ENCODE measurements at regions not wholly inside any gene's neighbourhood (a gene's known extent, or its start where the extent isn't known, plus 50 kb on each side); places are given as distances from the start of the nearest gene placed in this dataset.
A peak's percentile ranks its signal among the peaks of the same experiment; 100 is the strongest.

DNA sequence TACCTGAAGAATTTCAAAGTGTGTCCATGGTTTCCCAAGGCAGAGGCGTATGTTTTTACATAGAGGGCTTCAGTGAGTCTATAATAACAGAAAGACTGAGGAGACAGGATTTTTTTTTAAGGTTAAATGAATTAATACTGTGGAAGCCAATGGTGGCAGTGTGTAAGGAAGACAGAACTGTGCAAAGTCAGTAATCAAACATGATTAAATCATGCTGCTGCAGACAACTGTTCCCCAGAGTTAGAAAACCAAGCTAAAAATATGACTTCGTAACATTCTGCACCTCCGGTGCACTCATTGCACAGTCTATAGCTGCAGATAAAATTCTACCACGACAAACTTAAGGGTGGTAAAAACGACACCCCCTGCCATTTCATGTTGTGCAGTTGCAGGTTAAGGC, 309.6 kb upstream of the TRIB2 start:
- Mint-ChIP-seq H3K27me3 (peaks cover 7 to 12% of the 10 kb centered on the region in 2 donors), H3K4me3 (no peak overlapping the region), H3K4me1 (ENCODE audit: low read depth in 2 of 2) (peaks cover 0 to 5% of the 10 kb centered on the region in 2 donors), H3K9me3 (no peaks in the 10 kb centered on the region), H3K36me3 (peaks cover 2% of the 10 kb centered on the region), H3K27ac (no peak overlapping the region)
- DNase-seq (ENCODE audit: low spot score), result no peak
- no peak for ATAC-seq

DNA sequence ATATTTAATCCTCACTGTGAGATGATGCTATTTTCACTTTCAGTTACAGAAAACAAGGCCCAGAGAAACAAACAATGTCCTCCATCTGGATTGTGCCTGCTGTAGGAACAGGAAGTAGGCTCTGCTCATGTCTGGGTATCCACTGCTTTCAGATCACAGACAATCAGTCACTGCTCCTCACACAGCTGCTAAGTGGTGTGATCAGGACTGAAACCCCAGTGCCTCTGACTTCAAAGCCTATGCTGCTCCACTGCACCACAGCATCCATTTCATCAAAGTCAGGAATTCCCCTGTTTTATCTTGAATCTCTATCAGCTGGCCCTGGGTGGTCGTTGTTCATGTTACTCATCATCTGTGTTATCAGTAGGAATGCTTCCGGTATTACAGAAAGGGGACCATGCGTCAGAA, 303.8 kb upstream of the TRIB2 start:
- Mint-ChIP-seq H3K9me3 (no peaks in the 10 kb centered on the region), H3K27ac (peak overlapping the region; percentile 20 to 40), H3K36me3 (no peaks in the 10 kb centered on the region), H3K4me3 (no peak overlapping the region), H3K27me3 (peaks cover 0 to 3% of the 10 kb centered on the region in 2 donors), H3K4me1 (ENCODE audit: low read depth in 2 of 2) (peaks cover 19 to 21% of the 10 kb centered on the region in 2 donors)
- ATAC-seq, result peak; percentile 60 to 82
- DNase-seq (ENCODE audit: low spot score), result no peak

DNA sequence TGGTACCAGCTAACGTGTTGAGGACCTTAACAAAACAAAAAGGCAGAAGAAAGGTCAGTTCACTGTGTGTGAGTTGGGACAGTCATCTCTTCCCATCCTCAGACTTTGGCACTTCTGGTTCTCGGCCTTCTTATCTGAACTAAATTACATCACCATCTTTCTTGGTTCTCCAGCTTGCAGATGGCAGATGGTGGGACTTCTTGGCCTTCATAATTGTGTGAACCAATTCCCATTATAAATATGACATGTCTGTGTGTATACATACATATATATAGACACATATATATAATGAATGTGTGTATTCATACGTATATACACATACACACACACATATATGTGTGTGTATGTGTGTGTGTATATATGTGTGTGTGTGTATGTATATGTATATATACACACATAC, 301.2 kb upstream of the TRIB2 start:
- no peaks in the 10 kb centered on the region for H3K36me3 Mint-ChIP-seq
- no peaks in the 10 kb centered on the region for H3K9me3 Mint-ChIP-seq
- H3K4me3 Mint-ChIP-seq, result no peak overlapping the region
- no peaks in the 10 kb centered on the region for H3K27me3 Mint-ChIP-seq
- H3K4me1 Mint-ChIP-seq (ENCODE audit: low read depth in 2 of 2), result peaks cover 21% of the 10 kb centered on the region in 2 donors
- DNase-seq (ENCODE audit: low spot score) (no peak), ATAC-seq (no peak)
- H3K27ac Mint-ChIP-seq, result no peak overlapping the region

DNA sequence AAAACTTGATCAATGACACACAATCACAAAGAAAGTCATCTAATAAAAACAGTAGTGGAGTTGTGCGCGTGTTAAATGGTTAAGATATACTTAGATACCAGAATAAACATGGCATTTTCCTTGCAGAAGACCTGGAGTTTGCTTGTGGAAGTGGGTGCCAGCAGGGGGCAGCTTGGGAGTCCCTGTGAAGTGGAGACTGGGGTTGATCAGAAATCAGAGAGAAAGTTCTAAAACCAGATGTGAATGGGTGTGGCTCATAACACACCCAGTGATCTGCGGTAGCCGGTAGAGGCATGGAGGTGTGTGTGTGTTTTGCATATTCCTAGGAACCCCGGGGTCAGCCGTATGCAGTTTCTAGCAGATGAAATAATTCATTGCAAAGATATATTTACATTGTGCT, 300.1 kb upstream of the TRIB2 start:
- H3K4me3 Mint-ChIP-seq, result no peak overlapping the region
- ATAC-seq (peak in 1 of 2 donors; percentile 65), DNase-seq (ENCODE audit: low spot score) (no peak)
- H3K27me3 Mint-ChIP-seq, result no peaks in the 10 kb centered on the region
- peaks cover 21% of the 10 kb centered on the region in 2 donors for H3K4me1 Mint-ChIP-seq (ENCODE audit: low read depth in 2 of 2)
- H3K9me3 Mint-ChIP-seq, result no peaks in the 10 kb centered on the region
- no peak overlapping the region for H3K27ac Mint-ChIP-seq
- no peaks in the 10 kb centered on the region for H3K36me3 Mint-ChIP-seq

DNA sequence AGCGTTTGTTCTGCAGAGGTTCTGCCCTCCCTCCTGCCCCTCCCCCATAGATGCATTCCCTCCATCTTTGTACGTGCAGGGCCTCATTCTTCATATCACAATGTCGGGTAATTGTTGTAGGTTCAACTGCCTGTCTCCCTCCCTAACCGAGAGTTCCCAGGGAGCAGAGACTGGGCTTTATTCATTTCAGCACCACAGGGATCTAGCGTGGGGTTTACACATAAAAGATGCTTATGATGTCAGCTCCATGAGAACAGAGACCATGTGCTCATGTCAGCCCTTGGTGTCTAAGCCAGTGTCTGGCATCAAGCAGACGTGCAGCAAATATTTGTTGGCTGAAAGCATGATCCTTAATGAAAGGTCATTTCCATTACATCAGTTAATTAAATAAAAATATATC, 298.9 kb upstream of the TRIB2 start:
- H3K4me3 Mint-ChIP-seq, result no peak overlapping the region
- DNase-seq (ENCODE audit: low spot score), result no peak

DNA sequence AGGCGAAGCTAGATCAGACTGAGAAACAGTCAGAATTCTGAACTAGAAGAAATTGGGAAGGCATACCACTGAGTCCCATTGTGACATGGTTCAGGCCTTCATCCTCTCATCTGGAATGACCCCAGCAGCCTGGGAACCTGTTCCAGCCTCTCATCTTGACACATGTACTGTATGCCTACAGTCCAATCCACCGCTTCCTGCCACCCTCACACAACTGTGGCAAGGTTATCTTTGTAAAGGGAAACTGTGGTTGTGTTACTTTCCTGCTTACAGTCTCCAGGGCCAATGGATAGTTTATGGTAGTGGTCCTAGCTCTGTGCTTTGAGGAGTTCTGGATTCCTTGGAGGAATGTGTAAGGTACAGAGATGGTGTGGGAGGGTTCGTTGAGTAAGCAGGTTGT, 296.9 kb upstream of the TRIB2 start:
- no peaks in the 10 kb centered on the region for H3K27me3 Mint-ChIP-seq
- DNase-seq (ENCODE audit: low spot score), result no peak
- H3K9me3 Mint-ChIP-seq, result no peaks in the 10 kb centered on the region
- no peak overlapping the region for H3K4me3 Mint-ChIP-seq
- H3K4me1 Mint-ChIP-seq (ENCODE audit: low read depth in 2 of 2), result peaks cover 11 to 14% of the 10 kb centered on the region in 2 donors
- ATAC-seq, result no peak
- no peaks in the 10 kb centered on the region for H3K36me3 Mint-ChIP-seq
- no peak overlapping the region for H3K27ac Mint-ChIP-seq

More for the DNA sequence above, 298.9 kb upstream of the TRIB2 start:
- no peaks in the 10 kb centered on the region for H3K36me3 Mint-ChIP-seq
- H3K27ac Mint-ChIP-seq, result no peak overlapping the region
- peaks cover 16 to 18% of the 10 kb centered on the region in 2 donors for H3K4me1 Mint-ChIP-seq (ENCODE audit: low read depth in 2 of 2)
- H3K27me3 Mint-ChIP-seq, result no peaks in the 10 kb centered on the region
- no peaks in the 10 kb centered on the region for H3K9me3 Mint-ChIP-seq
- ATAC-seq, result no peak

DNA sequence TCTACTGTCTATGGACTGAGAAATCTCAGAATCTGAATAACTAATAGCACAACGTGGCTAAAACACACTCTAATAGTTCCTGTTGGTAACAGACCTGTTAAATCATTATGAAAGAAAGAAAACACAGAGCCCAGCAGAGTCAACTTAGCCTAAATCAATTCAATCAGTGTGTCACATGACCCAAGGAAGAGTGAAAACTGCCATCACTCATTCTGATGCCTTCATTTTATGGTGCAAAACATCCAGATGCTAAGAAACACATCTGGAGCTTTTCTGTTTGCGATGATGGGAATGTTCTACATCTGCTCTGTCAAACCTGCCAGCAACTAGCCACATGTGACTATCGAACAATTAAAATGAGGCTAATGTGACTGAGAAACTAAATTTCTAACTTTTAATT, 295.7 kb upstream of the TRIB2 start:
- Mint-ChIP-seq H3K4me3 (no peak overlapping the region), H3K27me3 (no peaks in the 10 kb centered on the region), H3K4me1 (ENCODE audit: low read depth in 2 of 2) (peaks cover 11% of the 10 kb centered on the region in 2 donors), H3K9me3 (no peaks in the 10 kb centered on the region), H3K36me3 (no peaks in the 10 kb centered on the region), H3K27ac (no peak overlapping the region)
- DNase-seq (ENCODE audit: low spot score) (no peak), ATAC-seq (no peak)

DNA sequence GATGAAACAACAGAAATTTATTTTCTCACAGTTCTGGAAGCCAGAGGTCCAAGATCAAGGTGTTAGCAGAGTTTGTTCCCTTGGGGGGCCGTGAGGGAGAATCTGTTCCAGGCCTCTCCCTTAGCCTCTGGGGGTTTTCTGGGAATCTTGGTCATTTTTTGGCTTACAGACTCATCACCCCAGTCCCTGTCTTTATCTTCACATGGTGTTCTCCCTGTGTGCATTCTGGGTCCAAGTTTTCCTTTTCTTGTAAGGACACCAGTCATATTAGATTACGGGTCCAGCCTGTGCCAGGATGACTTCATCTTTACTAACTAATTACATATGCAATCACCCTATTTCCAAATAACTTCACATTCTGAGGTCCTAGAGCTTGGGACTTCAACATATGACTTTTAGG, 292.5 kb upstream of the TRIB2 start:
- no peak overlapping the region for H3K4me3 Mint-ChIP-seq
- peaks cover 0 to 7% of the 10 kb centered on the region in 2 donors for H3K4me1 Mint-ChIP-seq (ENCODE audit: low read depth in 2 of 2)
- no peaks in the 10 kb centered on the region for H3K27me3 Mint-ChIP-seq
- H3K27ac Mint-ChIP-seq, result no peak overlapping the region
- no peaks in the 10 kb centered on the region for H3K36me3 Mint-ChIP-seq
- no peaks in the 10 kb centered on the region for H3K9me3 Mint-ChIP-seq
- DNase-seq (ENCODE audit: low spot score) (no peak), ATAC-seq (no peak)

DNA sequence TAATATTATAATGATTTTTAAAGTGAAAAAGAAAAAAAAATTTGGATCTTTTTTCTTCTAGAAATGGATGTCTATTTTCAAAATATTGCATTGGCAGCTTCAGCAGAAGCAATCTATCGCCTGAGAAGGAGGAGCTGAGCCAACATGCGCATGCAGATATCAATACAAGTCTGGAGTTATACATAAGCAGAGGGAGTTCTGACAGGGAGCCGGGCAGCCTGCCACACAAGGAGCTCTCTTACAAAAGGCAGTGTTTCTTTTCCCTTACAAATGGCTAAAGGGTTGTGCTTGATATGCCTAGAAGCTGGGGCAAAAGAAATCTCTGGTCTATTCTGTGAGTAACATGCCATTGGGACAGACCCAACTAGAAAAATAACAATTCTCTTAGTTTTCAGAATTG, 291.9 kb upstream of the TRIB2 start:
- no peaks in the 10 kb centered on the region for H3K9me3 Mint-ChIP-seq
- H3K4me1 Mint-ChIP-seq (ENCODE audit: low read depth in 2 of 2), result peaks cover 0 to 6% of the 10 kb centered on the region in 2 donors
- ATAC-seq, result no peak
- no peaks in the 10 kb centered on the region for H3K27me3 Mint-ChIP-seq
- no peak for DNase-seq (ENCODE audit: low spot score)
- no peaks in the 10 kb centered on the region for H3K36me3 Mint-ChIP-seq
- H3K27ac Mint-ChIP-seq, result no peak overlapping the region
- H3K4me3 Mint-ChIP-seq, result no peak overlapping the region

DNA sequence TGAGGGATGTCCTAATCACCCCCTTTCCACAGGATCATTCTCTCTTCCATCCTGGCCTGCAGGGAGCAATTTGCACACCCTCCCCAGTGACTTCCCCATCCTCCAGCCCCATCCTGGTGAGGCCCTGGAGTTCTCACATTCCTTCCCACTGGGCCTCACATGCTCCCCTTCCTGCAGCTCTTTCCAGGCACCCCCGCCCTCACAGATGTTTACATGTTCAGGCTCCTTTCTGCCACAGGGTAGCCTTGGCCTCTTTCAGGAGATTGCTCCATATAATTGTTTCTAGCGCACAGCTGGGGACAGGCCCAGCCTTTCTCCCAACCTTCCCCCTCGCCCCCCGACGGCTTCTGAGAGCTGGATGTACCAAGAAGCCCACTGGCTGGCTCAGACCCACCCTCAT, 288.4 kb upstream of the TRIB2 start:
- Mint-ChIP-seq H3K4me1 (ENCODE audit: low read depth in 2 of 2) (peaks cover 12 to 14% of the 10 kb centered on the region in 2 donors), H3K27ac (peak overlapping the region; percentile 20 to 73), H3K4me3 (no peak overlapping the region)

DNA sequence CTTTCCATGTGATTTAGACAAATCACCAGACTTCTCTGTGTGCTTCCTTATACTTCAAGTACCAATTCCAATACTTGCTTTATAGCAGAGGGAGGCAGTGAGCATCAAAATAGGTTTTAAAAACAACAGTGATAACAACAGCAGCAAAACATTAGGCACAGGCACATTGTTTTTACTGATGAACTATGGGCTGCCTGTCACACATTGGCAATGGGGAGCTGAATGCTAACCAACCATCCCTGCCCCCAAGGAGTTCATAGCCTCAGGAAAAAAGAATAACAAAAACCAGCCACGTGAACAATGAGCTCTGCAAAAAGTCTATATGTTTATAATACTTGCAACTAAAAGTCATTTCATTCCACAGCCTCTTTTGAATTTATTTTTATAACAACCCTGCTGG, 287.9 kb upstream of the TRIB2 start:
- H3K9me3 Mint-ChIP-seq, result no peaks in the 10 kb centered on the region
- H3K36me3 Mint-ChIP-seq, result no peaks in the 10 kb centered on the region
- peak overlapping the region; percentile 20 to 73 for H3K27ac Mint-ChIP-seq
- H3K4me3 Mint-ChIP-seq, result no peak overlapping the region
- no peak for ATAC-seq
- no peak for DNase-seq (ENCODE audit: low spot score)
- peaks cover 12 to 14% of the 10 kb centered on the region in 2 donors for H3K4me1 Mint-ChIP-seq (ENCODE audit: low read depth in 2 of 2)
- H3K27me3 Mint-ChIP-seq, result no peaks in the 10 kb centered on the region

More for the DNA sequence above, 288.4 kb upstream of the TRIB2 start:
- Mint-ChIP-seq H3K9me3 (no peaks in the 10 kb centered on the region), H3K36me3 (no peaks in the 10 kb centered on the region), H3K27me3 (no peaks in the 10 kb centered on the region)
- DNase-seq (ENCODE audit: low spot score) (no peak), ATAC-seq (no peak)

DNA sequence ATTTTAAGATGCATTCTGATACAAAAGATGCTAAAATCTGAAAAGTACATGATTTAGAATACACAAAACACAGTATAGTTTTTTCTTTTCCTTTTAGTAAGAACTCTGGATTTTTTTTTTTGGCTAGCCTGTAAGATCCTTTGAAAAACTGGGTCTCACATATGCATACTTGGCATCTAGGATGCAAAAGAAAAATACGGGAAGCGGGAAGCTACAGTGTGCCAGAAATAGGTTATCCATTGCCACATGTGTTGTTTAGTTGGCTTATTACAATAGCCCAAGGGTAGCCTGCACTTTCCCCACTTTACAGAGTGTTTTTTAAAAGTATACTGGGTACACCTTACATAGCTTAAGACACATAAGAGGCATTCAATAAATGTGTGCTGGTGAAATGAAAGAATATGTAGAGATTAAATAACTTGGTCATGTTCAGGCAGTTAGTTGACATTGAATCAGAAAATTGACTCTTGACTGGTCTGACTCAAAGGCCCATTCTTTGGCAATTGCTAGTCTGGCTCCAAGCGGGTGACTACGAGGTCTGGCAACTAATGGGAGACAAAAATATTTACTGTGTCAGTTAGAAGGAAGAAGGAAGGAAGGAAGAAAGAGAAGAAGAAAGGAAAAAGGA, 286.8 kb upstream of the TRIB2 start:
- Mint-ChIP-seq H3K27ac (peak overlapping the region; percentile 54 to 74), H3K36me3 (no peaks in the 10 kb centered on the region), H3K9me3 (no peaks in the 10 kb centered on the region), H3K4me1 (ENCODE audit: low read depth in 2 of 2) (peaks cover 12 to 14% of the 10 kb centered on the region in 2 donors), H3K4me3 (peak overlapping the region; percentile 90), H3K27me3 (no peaks in the 10 kb centered on the region)
- DNase-seq (ENCODE audit: low spot score), result no peak
- ATAC-seq, result no peak

DNA sequence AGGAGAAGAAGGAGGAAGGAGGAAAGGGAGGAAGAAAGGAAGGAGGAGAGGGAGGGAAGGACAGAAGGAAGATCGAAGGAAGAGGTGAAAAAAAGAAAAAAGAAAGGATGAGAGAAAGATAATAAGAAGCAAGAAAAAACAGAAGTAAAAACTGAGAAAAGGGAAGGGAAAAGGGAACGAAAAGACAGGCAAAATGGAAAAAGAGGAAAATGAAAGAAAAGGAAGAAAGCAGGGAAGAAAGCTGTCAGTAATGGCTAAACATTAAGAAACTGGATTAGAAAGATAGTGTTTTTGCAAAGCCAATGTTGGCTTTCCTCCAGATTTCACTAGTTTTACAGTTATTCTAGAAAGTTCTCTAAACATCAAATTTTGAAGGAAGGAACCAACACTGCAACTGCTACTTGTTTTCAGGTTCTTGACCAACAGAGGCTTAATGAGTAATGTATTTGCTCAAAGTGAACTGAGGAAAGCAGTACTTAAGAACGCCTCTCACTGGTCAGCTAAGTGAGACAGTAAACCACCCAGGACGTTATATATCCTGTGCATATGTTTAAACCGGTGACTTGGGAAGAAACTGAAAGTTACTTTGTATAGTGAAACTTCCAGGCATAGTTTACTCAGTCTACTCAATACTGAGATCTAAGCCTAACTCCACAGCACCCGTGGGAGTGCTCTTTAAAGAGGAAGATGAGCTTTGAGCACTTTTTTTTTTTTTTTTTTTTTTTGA, 286.2 kb upstream of the TRIB2 start:
- Mint-ChIP-seq H3K36me3 (no peaks in the 10 kb centered on the region), H3K4me3 (peak overlapping the region; percentile 90), H3K9me3 (no peaks in the 10 kb centered on the region), H3K27me3 (no peaks in the 10 kb centered on the region), H3K27ac (peak overlapping the region; percentile 54 to 74), H3K4me1 (ENCODE audit: low read depth in 2 of 2) (peaks cover 12 to 14% of the 10 kb centered on the region in 2 donors)
- peak; percentile 97 to 98 for ATAC-seq
- no peak for DNase-seq (ENCODE audit: low spot score)

DNA sequence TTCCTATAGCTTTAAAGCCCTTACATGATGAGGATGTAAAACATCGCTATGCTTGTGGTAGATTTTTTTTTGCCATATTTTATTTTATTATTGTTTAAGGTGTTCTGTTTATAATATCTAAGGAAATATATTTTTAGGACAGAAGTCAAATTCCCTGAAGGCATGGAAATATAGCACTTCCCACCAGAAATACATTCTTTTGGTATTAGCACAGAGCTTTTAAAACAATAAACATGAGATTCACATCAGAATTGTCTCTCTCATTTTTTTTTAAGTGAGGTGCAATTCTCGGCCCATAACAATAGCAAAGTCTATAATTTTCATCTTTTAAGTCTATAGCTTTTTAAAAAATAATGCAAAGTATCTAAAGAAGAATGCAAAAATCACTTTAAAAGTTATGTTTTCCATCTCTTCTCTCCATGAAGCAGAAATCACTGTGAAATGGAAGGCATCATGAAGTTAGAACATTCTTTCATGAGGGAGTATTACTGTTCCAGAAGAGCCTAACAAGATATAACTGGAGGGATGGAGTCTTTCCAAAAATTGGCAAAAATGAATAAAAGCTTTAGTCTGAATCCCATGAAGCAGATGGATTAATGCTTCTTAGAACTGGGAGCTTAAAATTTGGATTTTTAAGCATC, 283.6 kb upstream of the TRIB2 start:
- no peak for DNase-seq (ENCODE audit: low spot score)
- Mint-ChIP-seq H3K4me1 (ENCODE audit: low read depth in 2 of 2) (peaks cover 25 to 27% of the 10 kb centered on the region in 2 donors), H3K36me3 (no peaks in the 10 kb centered on the region), H3K4me3 (no peak overlapping the region), H3K27ac (no peak overlapping the region), H3K9me3 (no peaks in the 10 kb centered on the region), H3K27me3 (no peaks in the 10 kb centered on the region)
- no peak for ATAC-seq

Data from natural killer cell treated with Interleukin-12 subunit alpha and Interleukin-12 subunit beta and Interleukin-15 and Interleukin-18, amount 100 ng/mL, for 72 hours (primary cell).